GM21390 (cell line): ENCODE measurements at regions not wholly inside any gene's neighbourhood (a gene's known extent, or its start where the extent isn't known, plus 50 kb on each side); places are given as distances from the start of the nearest gene placed in this dataset.

Experiments
- ATAC-seq: cut with Tn5 transposase; IDR thresholded peaks from one replicate; pipeline ENCODE4 v1.9.1; 2021; ENCODE audit not compliant: unreplicated experiment

DNA sequence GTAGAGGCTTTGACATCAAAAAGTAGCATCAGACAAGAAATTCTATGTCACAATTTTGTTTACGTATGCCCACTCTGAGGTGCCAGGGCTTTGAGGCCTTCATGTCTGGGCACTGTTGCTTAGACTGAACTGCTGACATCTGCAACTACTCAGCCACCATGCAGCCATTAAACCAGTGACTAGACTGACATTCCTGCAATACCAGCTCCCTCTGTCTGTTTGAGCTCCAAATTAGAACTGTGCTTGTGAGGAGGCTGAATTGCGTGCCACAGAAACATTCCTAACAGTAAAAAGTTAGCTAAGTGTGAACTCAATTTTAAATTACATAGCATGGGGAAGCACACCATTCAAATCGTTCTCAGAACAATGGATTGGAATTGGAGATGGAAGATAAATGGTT is 163.2 kb downstream of the INSIG2 start:
- ATAC-seq = no peak

DNA sequence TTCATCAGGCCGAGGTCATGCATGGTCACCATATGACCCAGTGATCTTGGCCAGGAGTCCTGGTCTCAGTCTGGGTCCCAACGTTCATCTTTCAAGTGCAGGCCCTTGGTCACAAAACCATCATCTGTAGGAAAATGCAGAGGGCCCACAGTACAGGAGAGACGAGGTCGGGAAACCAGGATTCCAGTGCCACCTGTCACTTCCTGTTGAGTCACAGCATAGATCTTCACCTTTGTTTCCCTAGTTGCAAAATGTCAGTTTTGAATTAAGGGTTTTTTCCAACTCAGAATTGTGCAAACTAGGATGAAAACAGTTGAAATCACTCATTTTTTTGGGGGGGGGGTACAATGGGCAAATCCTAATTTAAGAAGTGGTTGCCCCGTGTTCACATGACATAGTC is 162.2 kb downstream of the INSIG2 start:
- no peak for ATAC-seq

DNA sequence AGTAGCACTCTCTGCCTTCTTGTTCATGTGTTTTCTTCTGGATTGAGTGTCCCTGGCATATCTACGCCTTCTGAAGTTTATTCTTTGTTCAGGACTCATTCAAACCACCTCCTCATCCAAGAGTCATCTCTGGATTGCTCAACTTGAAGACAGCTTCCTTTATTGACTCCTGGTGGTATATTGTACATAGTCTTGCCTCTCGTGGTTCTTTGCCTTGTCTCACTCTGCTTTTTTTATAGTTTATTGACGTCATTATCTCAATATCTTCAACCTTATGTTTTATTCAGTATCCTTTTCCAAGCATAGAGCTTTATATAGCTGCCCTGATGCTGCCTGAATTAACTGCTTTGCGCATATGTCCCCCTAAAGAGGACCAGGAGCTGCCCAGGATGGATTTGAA is 161.7 kb downstream of the INSIG2 start:
- ATAC-seq = peak; percentile 15

DNA sequence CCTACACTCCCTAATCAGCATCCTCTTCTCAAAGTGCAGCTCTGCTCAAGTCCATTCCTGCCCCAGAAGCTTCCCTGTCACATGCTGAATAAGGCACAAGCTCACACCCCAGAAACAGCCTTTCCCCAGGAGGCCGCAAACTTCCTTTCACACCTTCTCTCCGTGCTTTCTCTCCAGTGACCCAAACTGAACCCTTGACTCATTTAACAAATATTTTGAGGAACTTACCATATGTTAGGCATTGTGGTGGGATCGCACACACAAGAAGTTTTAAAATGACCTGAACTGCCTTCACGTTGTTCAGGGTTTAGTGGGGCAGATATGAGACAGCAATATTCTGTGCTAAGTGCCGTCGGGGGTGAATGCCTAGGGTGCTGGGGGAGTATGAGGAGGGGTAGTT is 161.3 kb downstream of the INSIG2 start:
- peak; percentile 76 for ATAC-seq

DNA sequence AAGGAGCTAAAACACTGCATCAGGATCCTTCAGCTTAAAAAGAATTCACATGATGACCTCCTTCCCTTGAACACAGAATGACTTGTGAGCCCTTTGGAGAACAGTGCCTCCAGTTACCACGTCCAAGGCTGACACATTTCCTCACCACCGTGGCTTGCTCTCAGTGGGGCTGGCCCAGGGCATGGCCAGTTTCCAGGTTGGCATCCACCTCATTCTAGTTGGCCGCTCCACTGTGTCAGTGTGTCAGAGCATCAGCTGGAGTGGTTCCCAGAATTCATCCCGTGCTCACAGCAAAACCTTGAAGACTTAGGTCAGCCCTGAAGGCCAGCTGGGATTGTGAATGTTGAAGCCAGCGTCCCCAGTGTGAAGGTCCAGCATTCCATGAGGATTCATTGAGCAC is 158.5 kb downstream of the INSIG2 start:
- no peak for ATAC-seq

DNA sequence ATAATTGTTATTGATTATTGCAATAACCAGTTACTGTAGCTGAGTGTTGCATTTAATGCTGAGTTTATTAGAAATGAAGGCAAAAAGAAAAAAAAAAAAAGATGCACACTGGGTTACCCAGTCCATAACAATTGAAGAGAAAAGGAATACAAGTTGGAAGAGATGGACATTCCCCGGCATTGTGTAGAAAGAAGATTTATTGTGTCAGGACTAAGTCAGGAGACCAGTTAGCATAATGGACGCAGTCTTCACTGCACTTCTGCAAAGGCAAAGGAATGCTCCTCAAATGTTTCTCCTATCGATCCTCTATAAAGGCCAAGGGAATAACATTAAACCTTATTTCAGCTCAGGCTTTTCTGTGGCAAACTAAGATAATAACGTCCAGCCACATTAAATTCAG is 157.8 kb downstream of the INSIG2 start:
- ATAC-seq = no peak

DNA sequence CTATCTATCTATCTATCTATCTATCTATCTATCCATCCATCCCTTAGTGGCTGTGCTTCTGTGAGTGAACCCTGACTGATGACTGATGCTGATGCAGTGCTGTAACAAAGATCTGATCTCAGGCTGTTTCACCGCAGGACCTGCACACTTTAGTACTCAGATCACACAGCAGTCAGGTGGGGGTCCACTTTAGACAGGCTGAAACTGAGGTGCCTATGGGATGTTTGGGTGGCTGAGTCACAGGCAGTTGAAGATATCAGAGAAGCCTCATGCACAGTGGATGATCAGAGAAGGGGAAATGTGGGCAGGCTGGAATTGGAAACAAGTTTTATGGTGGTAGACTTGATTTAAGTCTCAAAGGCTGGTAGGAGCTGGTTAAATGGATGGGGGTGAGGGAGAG is 156.4 kb downstream of the INSIG2 start:
- ATAC-seq = no peak

DNA sequence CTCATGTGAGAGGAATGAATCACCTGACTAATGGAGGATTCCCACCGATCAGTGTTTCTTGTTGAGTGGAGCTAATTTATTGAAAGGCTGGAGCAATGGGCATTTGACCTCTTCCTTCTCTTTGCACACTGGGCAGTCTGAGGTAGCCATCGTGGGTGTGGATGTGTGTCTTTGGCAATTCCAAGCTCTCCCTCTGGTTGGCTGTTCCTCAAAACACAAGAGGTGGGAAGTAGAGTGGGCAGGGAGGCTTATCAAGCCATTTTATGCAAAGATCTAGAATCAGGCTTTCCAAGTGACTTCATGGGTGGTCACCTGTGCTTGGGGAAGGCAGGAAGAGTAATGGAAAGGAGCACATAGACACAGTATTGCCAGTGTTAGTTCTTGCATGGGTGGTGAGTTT is 154.8 kb downstream of the INSIG2 start:
- no peak for ATAC-seq

DNA sequence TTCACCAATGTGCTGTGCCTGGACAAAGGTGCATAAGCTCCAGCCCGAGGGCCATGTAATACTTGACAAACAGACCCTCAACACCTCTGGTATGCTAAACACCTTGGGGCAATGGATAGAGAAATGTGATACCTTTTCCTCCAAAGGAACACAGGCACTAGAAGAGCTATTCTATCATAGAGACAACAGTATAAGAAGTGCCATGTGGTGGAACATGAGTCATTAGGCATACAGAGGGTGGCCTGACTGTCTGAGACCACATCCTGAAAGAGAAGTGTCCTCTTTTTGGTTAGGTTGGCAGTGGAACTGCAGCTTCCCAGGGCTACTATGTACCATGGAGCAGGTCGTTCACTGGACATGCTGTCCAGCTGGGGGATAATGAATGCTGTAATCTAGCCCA is 153.9 kb downstream of the INSIG2 start:
- no peak for ATAC-seq

DNA sequence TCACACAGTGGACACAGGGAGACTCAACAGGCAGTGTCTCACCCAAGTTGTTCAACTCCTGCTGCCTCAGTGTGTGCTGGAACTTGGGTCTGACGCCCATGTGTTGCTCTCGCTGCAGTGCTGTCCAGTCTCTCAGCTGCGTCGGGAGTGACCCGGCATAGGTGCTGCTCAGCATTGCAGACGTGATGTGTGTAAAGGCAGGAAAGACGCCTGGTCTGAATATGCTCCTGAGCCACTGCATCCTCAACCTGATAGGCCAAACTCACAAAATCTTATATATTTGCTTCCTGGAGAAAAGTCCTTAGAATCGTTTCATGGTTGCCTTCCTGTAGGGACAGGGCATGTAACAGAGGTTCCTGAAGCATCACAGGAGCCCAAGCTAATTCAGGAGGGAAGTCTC is 152.9 kb downstream of the INSIG2 start:
- ATAC-seq = no peak

DNA sequence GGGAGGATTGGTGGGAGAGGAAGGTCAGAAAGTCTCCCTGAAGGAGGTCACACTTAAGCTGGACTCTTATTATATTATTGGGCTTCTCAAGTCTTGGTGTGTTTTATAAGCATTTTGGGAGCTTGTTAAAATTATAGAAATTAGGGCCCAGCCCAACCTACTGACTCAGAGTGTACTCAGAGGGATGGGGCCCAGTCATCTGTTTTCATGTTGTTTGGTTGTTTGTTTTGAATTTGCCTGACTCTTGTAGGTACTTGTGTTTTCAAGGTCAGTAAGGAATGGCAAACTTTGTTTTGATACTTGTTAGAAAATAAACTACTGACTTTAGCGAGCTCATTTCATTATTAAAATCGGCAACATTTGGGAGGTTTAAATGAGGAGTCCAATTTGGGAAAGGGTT is 152.0 kb downstream of the INSIG2 start:
- ATAC-seq = no peak

DNA sequence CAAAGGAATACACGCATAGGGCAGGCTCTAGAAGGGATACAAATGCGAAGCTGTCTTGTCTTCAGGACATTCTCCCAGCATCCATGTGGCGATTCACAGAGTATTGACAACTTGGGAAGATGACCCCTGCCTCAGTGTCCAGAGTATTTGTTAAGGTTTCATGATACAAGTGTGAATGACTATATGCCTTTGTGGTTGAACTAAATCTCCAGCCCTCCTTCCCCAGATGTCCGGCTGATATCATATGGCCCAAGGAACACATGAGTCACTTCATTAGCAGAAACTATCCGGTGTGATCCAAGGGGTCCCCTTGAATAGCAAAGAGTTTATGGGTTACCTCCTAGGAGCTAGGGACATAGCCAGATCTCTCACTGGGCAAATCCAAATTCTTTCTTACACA is 151.0 kb downstream of the INSIG2 start:
- ATAC-seq = no peak

DNA sequence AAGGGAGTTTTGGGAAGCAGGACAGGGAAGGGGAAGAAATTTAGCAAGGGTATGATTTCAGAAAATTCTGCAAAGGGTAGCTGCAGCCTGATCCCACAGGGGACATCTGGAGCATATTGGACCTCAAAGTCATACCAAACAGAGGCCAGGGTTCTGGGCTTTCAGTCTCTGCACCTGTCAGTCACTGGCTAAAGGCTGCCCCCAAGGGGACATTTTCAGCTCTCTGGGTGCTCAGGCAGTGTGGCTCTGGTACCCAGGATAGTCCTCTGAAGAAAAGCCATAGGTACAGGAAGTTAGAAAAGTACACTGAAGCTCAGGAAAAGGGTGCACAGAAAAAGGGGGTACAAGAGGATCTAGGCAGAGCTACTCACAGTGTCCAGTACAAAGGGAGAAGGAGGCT is 149.2 kb downstream of the INSIG2 start:
- no peak for ATAC-seq

DNA sequence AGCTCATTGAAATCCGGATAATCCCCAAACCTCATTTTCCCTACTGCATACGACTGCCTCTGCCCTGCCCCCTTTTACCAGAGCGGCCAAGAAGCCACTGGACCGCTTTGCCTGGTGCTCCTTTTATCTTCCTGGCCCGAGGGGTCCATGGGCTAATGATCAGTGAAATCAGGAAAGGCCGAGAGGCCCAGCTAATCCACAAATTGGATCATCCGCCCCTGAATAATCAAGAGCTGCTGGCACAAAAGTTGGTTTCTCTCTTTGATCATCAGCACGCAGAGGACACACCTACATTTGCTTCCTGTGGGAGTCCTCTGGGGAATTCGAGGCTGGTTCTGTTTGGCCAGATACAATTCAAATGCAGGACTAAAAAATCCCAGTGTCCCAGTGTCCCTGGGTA is 144.5 kb downstream of the INSIG2 start:
- ATAC-seq = no peak

DNA sequence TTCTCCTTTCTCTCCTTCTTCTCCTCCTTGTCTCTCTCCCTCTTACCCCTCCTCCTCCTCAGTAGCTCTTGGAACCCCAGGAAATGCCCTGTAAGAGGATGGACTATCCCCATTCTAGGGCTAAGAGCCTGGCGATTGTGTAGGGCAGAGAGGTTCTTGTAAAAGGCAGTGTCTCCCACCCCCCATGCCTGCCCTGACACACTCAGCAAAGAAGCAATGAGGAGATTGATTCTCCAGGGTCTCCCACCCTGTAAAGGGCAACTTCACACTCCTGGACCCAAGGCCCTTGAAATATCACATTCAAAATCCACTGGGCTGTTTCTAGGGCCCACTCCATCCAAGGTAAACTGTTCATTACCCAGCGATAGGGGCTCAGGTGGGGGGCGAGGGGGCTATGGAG is 144.1 kb downstream of the INSIG2 start:
- ATAC-seq = no peak

DNA sequence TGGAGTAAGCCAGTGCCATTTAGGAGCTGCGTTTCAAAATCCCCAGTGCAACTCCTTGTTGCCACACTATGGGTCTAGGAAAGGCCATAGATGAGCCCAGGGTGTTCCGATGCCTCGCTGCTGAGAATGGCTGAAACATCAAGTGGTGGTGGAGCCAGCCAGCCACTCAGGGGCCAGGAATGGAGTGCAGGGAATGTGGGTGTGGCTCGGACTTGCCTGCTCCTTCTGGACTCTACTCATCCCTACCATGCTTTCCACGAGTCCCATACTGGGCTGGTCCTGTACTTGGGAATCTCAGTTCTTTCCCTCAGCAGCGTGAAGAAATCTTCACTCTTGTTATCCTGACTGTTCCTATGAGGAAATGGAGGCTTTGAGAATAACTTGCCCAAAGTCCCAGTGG is 143.5 kb downstream of the INSIG2 start:
- no peak for ATAC-seq

DNA sequence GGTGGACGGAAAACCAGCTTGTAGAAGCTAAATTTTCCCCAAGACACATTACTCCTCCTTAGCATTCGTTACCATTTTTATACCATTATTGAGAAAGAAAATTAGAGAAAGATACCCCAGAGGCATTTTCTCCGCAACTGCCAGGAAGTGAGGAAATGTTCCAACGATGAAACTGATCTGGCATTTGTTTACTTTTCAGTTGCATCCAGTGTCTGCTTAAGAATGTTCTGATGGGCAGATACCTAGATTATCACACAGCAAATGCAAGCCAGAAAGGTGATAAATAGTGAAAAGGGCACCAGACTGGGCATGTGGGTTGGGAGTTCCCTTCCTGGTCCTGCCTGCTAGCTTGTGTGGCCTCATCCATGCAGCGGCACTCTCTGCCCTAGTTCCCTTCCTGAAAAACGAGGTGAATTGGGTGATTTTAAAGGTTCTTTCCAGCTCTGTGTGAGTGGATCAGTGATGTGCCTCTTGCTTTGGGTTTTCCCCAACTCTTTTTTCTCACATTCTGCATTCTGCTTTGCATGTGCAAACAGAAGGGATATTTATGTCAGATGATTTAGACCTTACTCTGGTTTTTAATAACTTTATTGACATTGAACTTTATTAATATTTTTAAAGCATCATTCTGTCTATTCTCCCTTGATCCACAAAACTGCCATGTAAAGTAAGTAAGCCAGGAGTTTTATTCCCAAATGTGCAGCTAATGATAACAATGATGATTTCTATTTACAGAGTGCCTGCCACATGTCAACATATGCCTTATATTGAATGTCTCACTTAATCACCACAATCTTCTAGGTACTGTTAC is 139.6 kb downstream of the INSIG2 start:
- no peak for ATAC-seq

DNA sequence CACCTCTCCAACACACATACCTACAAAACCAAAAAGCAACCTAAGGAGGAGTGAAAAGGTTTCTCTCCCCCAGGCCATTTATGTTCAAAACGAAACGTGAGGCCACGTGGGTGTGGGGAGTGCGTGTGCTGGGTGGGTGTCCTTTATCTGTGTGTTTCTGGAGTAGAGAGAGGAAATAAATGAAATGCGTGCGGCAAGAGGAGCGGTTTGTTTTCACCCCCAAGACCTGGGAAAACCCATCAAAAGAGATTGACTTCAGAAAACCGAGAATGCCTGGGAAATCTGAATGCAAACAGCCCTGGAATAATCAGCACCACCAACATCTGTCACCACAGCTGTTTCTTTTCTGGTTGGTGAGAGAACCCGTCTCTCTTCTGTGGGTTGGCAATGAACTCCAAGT is 137.4 kb downstream of the INSIG2 start:
- no peak for ATAC-seq

DNA sequence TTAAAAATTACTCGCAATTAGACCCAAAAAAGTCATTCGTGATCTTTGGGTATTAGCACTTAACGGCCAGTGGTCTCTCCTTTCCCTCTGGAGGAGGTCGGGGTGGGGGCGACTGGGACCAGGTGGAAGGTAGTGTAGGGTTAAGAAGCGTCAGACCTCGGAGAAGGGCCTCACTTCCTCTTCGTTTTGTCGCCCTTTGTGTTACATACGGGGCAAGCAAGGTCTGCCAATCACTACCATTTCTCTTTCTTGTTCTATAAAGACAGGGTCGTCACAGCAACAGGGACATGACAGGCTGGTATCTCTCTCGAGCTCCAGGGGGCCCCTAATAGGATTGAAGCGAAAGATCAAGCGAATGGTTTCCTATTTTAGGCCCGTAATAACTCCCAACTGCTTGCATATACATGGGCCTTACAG is 136.6 kb downstream of the INSIG2 start:
- no peak for ATAC-seq

DNA sequence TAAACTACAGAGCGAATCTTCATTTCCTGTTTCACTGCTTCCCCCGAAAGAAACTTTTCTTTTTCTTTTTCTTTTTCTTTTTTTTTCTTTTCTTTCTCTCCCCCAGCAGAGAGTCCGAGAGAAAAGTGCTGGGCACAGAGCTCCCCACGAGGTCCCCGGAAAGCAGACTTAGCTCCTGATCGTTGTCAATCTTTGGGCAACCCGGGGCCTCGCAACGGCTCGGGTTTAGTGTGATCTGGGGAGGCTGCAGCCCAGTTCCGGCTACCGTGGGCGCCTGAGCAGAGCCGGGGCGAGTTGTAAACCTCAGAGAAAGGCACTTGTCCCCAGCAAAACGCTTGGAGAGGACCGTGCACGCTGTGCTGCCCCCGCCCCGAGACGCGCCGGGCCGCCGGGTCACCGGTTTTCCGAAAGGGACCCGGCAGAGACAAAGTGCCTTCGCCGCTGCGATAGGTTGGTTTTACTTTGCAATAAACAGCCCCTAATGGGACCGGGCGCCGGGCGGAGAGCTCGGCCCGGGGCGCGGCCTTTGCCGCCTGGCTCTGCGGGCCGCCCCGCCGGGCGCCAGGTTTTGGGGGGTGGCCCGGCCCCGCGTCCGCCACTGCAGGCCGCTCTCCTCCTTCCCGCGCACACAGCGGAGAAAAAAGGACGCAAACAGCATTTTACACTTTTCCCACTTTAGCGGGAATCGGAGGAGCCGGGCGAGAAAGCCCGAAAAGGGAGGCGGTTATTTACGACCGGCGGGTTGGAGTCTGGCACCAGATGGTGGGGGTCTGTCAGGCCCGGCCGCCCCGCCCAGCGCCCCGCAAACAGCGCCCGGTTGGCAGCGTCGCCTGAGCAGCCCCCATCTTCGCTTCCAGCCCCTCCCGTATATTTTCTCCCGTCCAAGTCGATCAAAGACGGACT is 136.0 kb downstream of the INSIG2 start:
- peak; percentile 44 for ATAC-seq

DNA sequence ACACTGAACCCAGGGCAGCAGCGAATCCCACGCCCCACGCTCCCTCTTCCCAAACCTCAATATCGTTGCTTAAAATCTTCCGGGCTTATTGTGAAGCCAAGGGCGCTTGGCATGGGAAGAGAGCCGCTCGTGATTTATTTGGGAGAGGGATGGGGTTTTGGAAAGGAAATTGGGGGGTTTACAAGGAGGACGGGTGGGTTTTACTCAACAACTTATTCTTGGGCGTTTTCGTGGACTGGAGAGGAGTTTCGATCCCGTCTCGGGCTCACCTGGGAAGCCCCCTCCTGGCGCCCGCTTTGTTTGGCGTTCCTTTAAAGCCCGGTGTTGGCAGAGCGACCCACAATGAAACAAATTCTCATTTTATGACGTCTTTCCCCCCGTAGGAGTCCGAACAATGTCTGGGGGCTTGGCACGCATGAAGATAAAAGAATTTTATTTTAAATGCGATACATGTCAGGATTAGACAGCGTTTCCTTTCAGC is 135.3 kb downstream of the INSIG2 start:
- ATAC-seq = peak; percentile 0
